GM21529 (cell line): ENCODE measurements at regions not wholly inside any gene's neighbourhood (a gene's known extent, or its start where the extent isn't known, plus 50 kb on each side); places are given as distances from the start of the nearest gene placed in this dataset.

Experiments
- ATAC-seq: cut with Tn5 transposase; IDR thresholded peaks from one replicate; pipeline ENCODE4 v1.9.1; 2021; ENCODE audit not compliant: unreplicated experiment

DNA sequence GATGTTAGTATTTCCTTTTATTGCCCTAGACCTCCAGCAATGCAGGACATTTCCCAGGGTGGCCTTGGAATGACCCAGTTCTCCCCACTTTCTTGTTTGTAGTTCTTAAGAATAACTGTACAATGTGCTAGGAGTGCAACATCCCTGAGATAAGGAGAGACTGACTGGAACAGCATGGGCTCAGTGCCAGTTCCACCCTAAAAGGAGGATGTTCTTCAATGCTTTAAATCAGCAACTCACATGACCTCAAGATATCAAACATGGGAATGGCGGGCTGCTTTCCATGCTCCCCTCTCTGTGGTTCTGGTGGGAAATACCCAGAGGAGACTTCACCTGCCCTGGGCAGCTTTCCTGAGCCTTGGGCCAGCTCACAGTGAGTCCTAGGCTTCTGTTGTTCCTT is 766.9 kb upstream of the FBXO33 start:
- ATAC-seq: no peak

DNA sequence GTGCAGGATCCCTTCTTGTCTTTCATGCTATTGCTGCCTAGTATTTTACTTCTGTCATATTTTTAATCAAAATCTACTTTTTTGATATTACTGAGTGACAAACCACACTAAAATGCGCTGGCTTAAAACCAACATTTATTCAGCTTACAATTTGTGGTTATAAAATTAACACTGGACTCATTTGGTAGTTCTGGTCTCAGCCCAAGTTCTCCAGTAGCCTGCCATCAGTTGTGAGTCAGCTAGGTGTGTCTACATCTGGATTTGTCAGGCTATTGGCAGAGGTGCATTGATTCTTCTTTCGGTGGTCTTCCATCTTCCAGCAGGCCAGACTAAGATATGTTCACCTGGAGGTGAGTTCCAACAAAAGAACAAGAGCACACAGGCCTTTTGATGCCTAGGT is 765.1 kb upstream of the FBXO33 start:
- no peak for ATAC-seq

DNA sequence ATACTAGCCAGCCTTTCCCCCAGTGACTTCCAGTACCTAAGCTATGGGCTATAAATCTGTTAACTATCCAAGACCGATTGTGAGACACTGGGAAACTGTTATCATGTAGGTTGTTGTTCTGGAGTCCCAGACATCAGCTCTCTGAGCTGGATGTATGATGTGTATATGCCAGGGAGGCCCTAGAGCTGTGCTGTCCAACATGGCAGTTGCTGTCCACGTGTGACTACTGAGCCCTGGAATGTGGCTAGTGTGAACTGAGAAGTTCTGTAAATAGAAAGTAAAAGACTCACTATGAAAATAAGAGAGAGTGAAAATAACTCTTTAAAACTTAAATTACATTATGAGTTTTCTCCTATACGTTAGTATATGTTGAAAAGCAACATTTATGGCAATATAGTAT is 755.8 kb upstream of the FBXO33 start:
- no peak for ATAC-seq

DNA sequence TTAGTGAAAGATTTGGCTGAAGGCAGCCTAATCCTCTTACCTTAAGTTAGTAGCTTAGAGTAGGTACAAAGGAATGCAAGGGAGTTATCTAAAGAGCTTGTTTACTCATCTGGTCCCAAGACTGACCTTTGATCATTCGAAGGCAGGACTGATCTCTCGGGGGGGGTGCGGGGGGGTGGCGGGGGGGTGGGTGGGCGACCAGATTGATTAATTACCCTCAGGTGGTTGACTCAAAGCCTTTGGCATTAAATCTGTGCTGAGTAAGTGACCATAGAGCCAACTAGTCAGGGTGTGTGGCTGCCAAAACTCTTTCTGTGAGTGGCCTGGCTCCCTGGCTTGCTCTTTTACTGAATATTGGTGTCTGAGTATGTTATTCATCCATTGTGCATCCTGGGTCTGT is 731.9 kb upstream of the FBXO33 start:
- ATAC-seq: no peak

DNA sequence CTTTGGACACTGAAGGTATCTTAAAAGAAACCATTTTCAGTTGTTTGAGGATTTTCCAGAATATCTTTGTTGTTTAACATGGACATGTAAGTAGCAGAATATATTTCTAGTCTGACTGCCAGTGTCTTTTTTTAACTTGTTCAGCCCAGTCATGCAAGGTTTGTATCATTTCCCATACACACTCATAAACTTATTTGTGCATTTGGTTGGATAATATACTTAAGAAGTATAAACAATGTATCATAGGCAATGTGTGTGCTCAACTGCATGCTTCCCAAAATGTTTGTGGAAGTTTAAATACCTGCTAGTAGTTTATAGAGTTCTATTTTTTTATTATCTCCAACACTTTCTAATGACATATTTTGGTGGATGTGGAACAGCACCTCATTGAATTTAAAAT is 707.4 kb upstream of the FBXO33 start:
- no peak for ATAC-seq

DNA sequence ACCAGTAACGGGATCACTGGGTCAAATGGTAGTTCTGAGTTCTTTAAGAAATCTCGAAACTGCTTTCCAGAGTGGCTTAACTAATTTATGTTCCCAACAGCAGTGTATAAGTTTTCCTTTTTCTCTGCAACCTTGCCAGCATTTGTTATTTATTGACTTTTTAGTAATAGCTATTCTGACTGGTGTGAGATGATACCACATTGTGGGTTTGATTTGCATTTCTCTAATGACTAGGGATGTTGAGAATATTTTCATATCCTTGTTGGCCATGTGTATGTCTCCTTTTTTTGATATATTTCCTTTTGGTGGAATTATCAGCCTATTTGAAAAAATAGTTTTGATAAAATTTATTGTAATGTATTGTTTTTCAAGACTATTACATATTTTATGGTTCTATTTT is 701.2 kb upstream of the FBXO33 start:
- ATAC-seq: no peak

DNA sequence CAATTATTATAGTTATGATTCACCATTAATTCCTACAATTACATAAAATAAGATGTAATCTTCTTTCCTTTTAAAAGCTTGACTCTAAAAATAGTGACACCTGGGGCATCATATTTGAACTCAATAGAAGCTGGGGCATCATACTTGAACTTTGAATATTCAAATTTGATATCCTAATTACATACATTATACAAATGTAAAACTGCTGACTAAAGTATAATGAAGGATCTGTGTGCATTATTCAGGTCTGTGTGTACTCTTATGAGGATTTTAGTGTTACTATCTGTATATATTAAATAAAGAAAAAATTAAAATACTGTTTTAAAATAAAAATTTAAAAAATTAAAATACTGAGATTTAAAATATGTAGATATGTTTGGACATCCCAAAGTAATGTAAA is 696.9 kb upstream of the FBXO33 start:
- ATAC-seq: no peak

DNA sequence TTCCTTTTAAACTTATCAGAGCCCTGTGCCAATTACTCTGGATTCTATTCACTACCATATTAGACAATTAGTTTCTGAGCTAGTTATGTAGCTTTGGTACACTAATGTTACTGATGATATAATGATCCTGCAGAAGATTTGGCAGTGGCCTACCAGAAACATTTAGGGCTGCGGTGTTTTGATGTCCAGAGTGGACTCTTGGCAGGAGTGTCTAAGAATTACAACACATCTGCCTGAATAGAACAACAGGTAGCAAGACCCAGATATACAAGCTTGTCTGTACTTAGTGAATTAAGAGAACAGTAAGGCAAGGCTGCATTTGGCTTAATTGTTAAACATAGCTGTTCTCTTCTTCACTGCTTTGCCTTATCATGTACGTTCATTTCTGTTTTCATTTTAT is 691.6 kb upstream of the FBXO33 start:
- no peak for ATAC-seq

DNA sequence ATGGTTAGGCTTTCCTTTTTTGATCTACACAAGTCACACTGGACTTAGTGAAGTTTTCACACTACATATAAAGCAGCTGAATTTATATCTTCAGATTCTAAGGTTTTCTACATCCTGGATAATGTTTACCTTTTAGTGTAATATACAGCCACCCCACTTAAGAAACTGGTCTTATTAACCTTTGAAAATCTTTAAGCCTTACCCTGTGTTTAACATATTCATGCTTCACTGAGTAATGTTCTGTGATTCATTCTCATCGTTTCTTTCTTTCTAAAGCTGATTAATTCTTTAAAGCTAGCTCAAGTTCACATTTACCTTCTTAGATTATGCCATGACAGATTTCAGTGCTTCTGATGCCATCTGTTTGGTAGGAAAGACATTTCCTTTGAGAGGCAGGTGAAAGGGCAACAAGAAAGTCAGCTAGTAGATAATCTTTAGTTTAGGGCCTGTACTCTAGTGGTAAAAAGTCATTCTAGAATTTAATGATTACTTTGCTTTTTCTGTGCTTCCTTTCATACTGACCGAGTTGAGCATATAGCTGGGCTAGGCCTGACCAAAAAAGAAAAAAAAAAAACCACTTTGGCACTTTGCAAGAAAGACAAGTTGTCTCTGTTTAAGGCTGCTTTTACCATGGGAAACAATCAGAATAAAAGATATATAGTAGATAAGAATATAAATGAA is 690.9 kb upstream of the FBXO33 start:
- ATAC-seq: peak; percentile 48

DNA sequence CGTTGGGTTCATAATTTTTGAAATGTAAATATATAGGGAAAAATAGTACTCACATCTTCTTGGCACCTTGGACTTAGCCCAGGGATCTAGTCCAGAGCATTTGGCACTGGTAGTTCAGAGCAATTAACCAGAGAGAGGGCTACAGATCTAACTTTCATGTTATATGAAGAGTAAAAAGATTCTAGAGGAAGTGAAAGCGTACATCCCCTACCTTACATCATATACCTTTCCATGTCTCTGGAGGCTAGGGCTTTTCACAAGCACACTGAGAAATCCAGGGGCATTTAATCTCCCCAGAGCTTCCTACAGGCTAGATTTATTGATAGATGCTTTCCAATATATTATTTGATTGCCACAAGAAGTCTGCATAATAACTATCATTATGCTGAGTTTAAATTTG is 687.5 kb upstream of the FBXO33 start:
- ATAC-seq: peak; percentile 64

DNA sequence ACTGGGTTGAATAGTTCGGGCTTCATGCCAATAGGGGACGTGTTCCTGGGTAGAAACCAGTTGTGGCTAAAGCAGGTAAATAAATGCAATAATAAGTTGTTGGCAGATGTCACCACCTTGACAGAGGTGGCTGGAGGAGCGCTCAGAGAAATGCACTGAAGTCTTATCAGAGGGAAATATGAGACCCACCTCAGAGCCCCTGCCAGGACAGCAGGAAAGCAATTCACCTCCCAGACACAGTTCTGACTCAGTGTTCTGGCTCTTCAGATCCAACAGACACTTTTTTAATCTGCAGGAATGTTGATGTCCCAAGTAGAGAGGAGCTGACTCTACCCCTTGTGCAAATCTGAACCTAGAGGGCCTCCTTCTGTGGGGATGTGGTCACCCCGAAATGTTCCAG is 687.1 kb upstream of the FBXO33 start:
- peak; percentile 14 for ATAC-seq

DNA sequence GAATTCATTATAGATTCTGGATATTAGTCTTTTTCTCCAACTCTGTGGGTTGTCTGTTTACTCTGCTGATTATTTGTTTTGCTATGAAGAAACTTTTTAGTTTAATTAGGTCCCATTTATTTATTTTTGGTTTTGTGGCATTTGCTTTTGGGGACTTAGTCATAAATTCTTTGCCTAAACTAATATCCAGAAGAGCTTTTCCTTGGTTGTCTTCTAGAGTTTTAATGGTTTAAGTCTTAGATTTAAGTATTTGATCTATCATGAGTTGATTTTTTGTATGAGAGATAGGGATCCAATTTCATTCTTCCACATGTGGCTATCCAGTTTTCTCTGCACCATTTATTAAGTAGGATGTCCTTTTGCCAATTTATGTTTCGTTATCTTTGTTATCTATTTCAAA is 683.4 kb upstream of the FBXO33 start:
- ATAC-seq: no peak

DNA sequence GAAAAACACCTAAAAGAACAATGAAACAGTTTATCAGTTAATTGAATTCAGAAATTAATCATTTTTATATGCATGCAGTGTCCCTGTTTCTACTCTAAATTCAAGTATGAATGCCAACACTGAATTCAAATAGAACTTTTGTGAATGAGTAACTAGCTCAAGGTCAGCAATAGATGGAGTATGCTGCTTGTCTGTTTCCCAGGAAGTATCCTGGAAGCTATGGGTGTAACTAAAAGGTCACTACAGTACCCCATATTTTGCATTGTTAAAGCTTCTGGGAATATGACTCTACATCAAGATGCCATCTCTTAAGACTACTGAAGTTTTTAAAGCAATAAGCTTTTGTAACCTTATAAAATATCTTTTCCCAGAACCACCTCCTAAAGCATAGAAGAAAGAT is 681.4 kb upstream of the FBXO33 start:
- no peak for ATAC-seq

DNA sequence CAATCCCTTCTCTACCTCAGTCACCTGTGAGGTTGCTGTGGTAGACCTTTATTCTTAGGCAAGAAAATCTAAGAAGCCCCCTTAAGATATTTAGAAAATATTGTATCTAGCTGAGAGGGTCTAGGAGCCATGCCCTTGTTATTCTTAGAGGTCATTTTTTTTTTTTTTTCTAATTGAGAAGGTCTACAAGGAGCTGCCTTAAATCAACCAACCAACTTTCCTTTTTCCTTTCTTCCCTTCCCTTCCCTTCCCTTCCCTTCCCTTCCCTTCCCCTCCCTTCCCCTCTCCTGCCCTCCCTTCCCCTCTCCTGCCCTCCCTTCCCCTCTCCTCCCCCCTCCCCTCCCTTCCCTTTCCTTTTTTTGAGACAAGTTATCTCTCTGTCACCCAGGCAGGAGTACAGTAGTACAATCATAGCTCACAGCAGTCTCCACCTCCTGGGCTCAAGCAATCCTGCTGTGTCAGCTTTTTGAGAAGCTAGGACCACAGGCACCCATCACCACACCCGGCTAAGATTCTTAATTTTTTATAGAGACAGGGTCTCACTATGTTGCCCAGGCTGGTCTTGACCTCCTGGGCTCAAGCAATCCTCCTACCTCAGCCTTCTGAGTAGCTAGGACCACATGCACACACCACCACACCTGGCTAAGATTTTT is 668.4 kb upstream of the FBXO33 start:
- no peak for ATAC-seq

DNA sequence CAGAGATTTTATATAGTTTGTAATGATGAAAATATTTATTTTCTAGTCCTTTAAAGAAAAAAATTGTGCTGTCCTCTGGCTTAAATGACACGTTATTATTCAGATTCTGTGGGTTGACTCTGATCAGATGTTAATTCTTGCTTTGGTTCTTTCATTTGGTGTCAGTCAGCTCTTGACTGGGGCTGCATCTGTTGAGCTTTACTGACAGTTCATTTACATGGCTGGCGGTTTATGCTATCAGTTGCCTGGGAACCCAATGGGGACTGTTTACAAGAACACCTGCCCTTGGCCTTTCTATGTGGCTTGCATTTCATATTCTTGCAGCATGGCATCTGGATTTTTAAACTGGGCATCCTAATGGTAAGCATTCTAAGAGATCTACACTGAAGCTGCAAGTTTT is 667.1 kb upstream of the FBXO33 start:
- no peak for ATAC-seq

DNA sequence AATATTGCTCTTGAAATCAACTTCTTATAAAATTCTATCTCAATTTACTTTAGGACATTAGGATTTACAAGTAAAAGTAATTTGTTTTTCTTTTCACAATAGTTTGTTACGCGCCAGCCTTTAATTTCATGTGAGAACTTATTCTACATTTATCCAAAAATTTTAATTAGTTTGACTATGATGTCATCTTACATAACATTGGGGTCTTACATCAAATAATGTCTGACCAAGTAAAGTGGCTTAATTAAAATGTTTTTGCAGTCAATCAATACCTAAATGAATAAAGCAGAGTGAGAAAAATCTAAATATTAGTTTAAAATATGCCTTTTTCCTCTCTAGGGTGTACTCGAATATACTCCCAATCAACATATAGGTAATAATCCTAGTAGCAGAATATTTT is 666.2 kb upstream of the FBXO33 start:
- no peak for ATAC-seq

DNA sequence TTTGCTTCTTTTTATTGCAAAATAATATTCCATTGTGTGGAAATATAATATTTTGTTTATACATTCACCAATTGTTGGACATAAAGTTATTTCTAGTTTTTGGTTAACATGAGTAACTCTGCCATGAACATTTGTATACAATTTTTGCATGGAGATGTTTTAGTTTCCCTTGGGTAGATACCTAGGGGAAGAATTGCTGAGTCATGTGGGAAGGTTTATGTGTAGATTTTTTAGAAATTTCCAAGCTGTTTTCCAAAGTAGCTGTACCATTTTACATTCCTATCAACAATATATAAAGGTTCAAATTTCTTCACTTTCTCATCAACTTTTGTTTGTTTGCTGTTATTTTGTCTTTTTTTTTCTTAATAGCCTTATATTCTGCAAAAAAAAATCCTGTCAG is 664.7 kb upstream of the FBXO33 start:
- ATAC-seq: no peak

DNA sequence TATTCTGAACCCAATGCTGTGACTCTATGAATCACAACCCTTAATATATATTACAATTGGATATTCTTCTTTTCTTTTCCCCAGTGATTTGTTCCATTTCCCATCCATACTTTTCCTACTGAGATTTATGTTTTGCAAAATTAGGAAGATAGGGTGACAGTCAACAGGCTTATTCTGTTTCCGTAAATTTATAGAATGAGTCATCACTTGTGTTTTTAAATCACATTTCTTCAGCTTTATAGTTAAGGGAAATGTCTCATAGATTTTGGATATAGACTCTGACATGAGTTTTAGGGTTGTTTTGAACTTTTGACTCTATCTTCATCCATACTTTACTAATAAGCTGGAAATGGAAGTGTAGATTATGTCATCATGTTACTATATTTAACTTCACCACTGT is 661.6 kb upstream of the FBXO33 start:
- ATAC-seq: no peak

DNA sequence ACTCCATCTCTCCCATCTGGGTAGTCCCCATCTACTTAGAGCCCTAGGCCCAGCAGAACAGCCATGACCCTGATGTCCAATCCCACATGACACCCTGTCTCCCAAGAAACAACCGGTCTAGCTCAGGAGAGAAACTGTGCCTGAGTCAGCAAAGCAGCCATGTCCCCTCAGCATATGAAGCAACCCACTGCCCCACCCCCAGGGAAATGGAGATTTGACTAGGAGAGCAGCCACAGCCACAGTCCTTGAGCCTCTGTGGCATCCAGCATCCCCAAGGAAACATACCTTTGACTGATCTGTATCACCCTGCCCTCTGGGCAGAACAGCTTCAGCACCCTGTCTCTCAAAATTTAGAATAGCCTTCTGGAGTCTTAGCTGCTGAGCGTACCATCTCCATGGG is 641.9 kb upstream of the FBXO33 start:
- no peak for ATAC-seq

DNA sequence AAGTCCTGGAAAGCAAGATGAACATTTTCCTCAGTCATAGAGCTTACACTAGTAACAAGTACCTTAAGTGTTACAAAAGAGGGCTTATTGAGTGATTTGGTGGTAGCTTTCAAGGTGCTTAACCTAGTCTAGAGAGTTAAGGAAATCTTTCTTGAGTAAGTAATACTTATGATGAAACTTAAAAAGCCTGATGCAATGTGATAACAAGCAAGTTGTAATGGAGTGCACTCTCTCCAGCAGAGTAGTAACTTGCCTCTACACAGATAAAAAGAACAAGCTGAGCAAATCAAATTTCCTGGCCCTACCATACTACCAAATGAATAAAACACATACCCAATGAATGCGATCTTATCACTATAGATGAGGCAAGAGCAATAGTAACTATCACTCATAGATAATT is 639.9 kb upstream of the FBXO33 start:
- ATAC-seq: no peak

DNA sequence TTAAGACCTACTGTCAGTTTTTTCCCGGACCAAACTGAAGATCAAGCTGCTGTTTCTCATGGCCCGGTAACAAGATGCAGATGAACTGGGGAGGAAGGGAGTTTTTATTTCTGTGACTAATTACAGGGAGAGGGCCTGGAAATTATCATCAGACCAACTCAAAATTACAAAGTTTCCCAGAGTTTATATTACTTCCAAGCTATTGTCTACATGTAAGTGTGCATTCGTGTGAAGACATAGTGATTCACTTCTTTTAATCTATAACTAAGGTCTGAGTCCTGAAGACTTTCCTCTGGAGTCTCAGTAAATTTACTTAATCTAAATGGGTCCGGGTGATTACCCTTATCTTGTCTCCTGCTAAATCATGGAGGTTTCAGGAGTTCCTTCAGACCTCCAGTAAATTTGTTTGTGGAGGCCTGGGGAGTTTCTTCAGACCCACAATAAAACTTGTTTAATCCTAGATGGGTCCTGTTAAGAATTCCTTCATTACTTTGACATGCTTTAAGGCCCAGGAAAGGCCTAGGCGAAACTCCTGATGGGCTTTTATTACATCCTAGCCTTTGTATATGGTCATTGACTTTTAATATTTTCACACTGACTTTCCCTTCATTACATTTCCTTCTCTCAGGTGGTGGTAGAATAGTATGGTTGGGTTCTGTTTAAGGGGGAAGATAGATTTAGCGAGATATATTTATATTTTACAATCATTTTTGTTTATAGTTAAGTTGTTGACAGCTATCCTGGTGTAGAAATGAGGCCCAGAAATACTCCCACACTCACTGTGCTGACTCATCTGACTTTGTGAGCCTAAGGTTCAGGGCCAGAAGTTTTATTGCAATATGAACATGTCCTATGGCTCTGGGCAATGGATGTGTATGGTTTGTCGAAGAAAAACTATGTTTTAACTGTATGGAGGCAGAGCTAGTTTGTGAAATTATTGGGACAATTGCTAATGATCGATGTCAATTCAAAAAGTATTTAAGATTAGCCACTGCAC is 627.0 kb upstream of the FBXO33 start:
- ATAC-seq: no peak

DNA sequence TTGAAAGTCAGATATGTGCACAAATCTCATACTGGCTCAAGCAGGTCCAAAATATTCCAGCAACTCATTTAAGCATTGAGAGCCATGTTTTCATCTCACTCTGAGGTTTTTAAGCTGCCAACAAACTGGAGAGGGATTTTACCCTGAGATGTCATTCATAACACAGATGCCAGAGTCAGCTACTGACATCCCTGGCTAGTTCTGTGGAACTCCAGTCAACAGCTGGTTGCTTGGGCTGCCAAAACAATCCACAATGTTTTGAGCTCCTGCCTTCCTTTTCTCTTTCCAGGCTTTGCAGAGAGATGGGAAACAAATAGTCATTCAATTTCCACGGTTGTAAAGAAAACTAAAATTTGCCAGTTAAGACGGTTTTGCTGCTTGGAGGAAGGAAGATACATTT is 621.2 kb upstream of the FBXO33 start:
- ATAC-seq: no peak
